ENCODE measurements at regions not wholly inside any gene's neighbourhood (a gene's known extent, or its start where the extent isn't known, plus 50 kb on each side); places are given as distances from the start of the nearest gene placed in this dataset.

DNA sequence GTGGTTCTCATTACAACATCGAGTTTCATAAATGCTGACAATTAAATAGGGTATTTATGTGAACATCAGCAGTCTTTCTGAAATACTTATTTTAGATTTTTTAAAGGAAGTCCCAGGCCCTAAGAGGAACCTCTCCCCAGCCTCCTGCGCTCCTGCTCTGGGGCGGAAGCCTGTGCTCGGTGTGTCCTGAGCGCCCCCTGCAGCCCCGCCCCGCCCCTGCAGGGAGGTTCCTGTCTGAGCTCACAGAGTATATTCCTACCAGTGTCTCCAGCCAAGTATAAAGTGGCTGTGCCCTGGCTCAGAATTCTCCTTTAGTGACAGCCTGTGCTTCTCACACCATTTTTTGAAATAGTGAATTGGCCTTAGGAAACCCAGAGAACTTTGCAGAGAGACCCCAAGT, 567.9 kb downstream of the GOLGA6L6 start:
- TF ChIP-seq, protein P1, sequence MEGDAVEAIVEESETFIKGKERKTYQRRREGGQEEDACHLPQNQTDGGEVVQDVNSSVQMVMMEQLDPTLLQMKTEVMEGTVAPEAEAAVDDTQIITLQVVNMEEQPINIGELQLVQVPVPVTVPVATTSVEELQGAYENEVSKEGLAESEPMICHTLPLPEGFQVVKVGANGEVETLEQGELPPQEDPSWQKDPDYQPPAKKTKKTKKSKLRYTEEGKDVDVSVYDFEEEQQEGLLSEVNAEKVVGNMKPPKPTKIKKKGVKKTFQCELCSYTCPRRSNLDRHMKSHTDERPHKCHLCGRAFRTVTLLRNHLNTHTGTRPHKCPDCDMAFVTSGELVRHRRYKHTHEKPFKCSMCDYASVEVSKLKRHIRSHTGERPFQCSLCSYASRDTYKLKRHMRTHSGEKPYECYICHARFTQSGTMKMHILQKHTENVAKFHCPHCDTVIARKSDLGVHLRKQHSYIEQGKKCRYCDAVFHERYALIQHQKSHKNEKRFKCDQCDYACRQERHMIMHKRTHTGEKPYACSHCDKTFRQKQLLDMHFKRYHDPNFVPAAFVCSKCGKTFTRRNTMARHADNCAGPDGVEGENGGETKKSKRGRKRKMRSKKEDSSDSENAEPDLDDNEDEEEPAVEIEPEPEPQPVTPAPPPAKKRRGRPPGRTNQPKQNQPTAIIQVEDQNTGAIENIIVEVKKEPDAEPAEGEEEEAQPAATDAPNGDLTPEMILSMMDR (conservative IDR thresholded peaks at IDR 0.05), result peak; percentile 71
- no peak for TF ChIP-seq EZH2 (IDR thresholded peaks at IDR 0.05; ENCODE audit: low read depth)
